Neuronal stem cell (in vitro differentiated cells): ENCODE measurements at regions not wholly inside any gene's neighbourhood (a gene's known extent, or its start where the extent isn't known, plus 50 kb on each side); places are given as distances from the start of the nearest gene placed in this dataset.
A peak's percentile ranks its signal among the peaks of the same experiment; 100 is the strongest.

Source experiments
- DNase-seq: peaks from one replicate; pipeline ENCODE4 v3.0.0-alpha.2; 2013; ENCODE audit warnings: low spot score
- H2AFZ ChIP-seq: one replicate; pipeline ENCODE4 v1.6.1; 2013; ENCODE audit warnings: mild to moderate bottlenecking, low read length, inconsistent platforms
- H2AK5ac ChIP-seq: 2 replicates; pipeline ENCODE4 v1.6.1; 2013; ENCODE audit warnings: low read depth, mild to moderate bottlenecking, inconsistent platforms, low read length, moderate library complexity, mixed read lengths
- H2BK120ac ChIP-seq: 2 replicates; pipeline ENCODE4 v1.6.1; 2013; ENCODE audit warnings: low read depth, mild to moderate bottlenecking, inconsistent platforms, low read length, moderate library complexity, mixed read lengths
- H2BK12ac ChIP-seq: one replicate; pipeline ENCODE4 v1.6.1; 2013; ENCODE audit warnings: low read length, inconsistent platforms
- H2BK15ac ChIP-seq: 2 replicates; pipeline ENCODE4 v1.6.1; 2013; ENCODE audit warnings: mild to moderate bottlenecking, low read length, inconsistent platforms, mixed read lengths
- H2BK5ac ChIP-seq: one replicate; pipeline ENCODE4 v1.6.1; 2013; ENCODE audit warnings: inconsistent platforms, mild to moderate bottlenecking, low read length, moderate library complexity
- H3K14ac ChIP-seq: one replicate; pipeline ENCODE4 v1.6.1; 2013; ENCODE audit warnings: low read length, inconsistent platforms
- H3K18ac ChIP-seq: 2 replicates; pipeline ENCODE4 v1.6.1; 2013; ENCODE audit warnings: low read length, inconsistent platforms
- H3K23ac ChIP-seq: 2 replicates; pipeline ENCODE4 v1.6.1; 2013; ENCODE audit warnings: low read depth, mild to moderate bottlenecking, mixed read lengths, low read length, inconsistent platforms; ENCODE audit not compliant: poor library complexity
- H3K27ac ChIP-seq: replicated peaks from 3 replicates; pipeline ENCODE4 v1.5.1; 2013; ENCODE audit warnings: low read length, inconsistent platforms
- H3K27me3 ChIP-seq, 3 experiments: 2 replicates each; pipeline ENCODE4 v1.6.1; 2013; ENCODE audit warnings: low read length in 3 of 3, mild to moderate bottlenecking in 2 of 3, inconsistent platforms in 1 of 3, low read depth in 1 of 3, mixed read lengths in 1 of 3, moderate library complexity in 1 of 3; ENCODE audit not compliant: control insufficient read depth in 3 of 3, insufficient read depth in 3 of 3
- H3K36me3 ChIP-seq, 2 donors: replicated peaks in 1 of 2; 2 replicates each; pipeline ENCODE4 v1.6.1; 2013; ENCODE audit warnings: low read length in 2 of 2; ENCODE audit not compliant: control insufficient read depth in 2 of 2, insufficient read depth in 2 of 2
- H3K4ac ChIP-seq: 2 replicates; pipeline ENCODE4 v1.6.1; 2013; ENCODE audit warnings: inconsistent platforms, mild to moderate bottlenecking, low read length, moderate library complexity
- H3K4me1 ChIP-seq, 2 donors: 1 replicate in 1 of 2; 2 replicates in 1 of 2; pipeline ENCODE4 v1.6.1; 2013; ENCODE audit warnings: low read length in 2 of 2, low read depth in 1 of 2; ENCODE audit not compliant: control insufficient read depth in 2 of 2, insufficient read depth in 1 of 2
- H3K4me2 ChIP-seq: one replicate; pipeline ENCODE4 v1.6.1; 2013; ENCODE audit warnings: mild to moderate bottlenecking, low read length, inconsistent platforms; ENCODE audit not compliant: insufficient read depth, poor library complexity, severe bottlenecking
- H3K4me3 ChIP-seq, 2 donors: 2 replicates each; pipeline ENCODE4 v1.5.1; 2013; ENCODE audit warnings: low read length in 2 of 2, mild to moderate bottlenecking in 2 of 2, inconsistent platforms in 1 of 2, moderate library complexity in 1 of 2
- H3K79me1 ChIP-seq: one replicate; pipeline ENCODE4 v1.6.1; 2013; ENCODE audit warnings: low read depth, mild to moderate bottlenecking, inconsistent platforms, low read length, moderate library complexity
- H3K9ac ChIP-seq: one replicate; pipeline ENCODE4 v1.6.1; 2013; ENCODE audit warnings: mild to moderate bottlenecking, low read depth, low read length, inconsistent platforms; ENCODE audit not compliant: poor library complexity
- H3K9me3 ChIP-seq, 2 donors: replicated peaks in 1 of 2; 2 replicates each; pipeline versions ENCODE3 to v1.6.1; 2013; ENCODE audit warnings: low read length in 2 of 2, mild to moderate bottlenecking in 2 of 2, inconsistent platforms in 1 of 2, low read depth in 1 of 2, mixed read lengths in 1 of 2, moderate library complexity in 1 of 2; ENCODE audit not compliant: control insufficient read depth in 2 of 2, insufficient read depth in 1 of 2
- H4K8ac ChIP-seq: one replicate; pipeline ENCODE4 v1.6.1; 2013; ENCODE audit warnings: low read depth, mild to moderate bottlenecking, inconsistent platforms, low read length, moderate library complexity
- H4K91ac ChIP-seq: one replicate; pipeline ENCODE4 v1.6.1; 2013; ENCODE audit warnings: low read length, low read depth, mild to moderate bottlenecking, inconsistent platforms; ENCODE audit not compliant: poor library complexity
- WGBS, 2 donors: extraction: QIAGEN DNeasy Blood & Tissue Kit; methylation state at CpG; one replicate each; pipeline ENCODE4 v1.1.7; 2013; ENCODE audit warnings: missing lambda C conversion rate in 2 of 2, mixed read lengths in 1 of 2; ENCODE audit not compliant: insufficient read length in 2 of 2, insufficient replicate concordance in 1 of 2; ENCODE audit errors: extremely low coverage in 2 of 2; 5-methylcytosine and 5-hydroxymethylcytosine counted together

GRCh38 chr1:166007176-166007575 lies 159.6 kb downstream of the FAM78B start:
- Histone ChIP-seq H2BK12ac (no peak overlapping the region), H2AFZ (no peak overlapping the region), H3K27ac (no peak overlapping the region), H3K9ac (no peak overlapping the region), H3K18ac (no peak overlapping the region), H2BK5ac (no peak overlapping the region), H2AK5ac (no peak overlapping the region), H4K91ac (no peak overlapping the region), H3K9me3 (no peaks in the 10 kb centered on the region), H3K27me3 (no peaks in the 10 kb centered on the region), H2BK15ac (no peak overlapping the region), H4K8ac (no peak overlapping the region), H3K14ac (no peak overlapping the region), H2BK120ac (no peak overlapping the region), H3K23ac (no peak overlapping the region), H3K4me1 (no peaks in the 10 kb centered on the region), H3K4me2 (no peak overlapping the region), H3K4me3 (no peak overlapping the region), H3K79me1 (no peaks in the 10 kb centered on the region), H3K4ac (no peak overlapping the region), H3K36me3 (no peaks in the 10 kb centered on the region)
- no peak for DNase-seq
- no CpG with 5 or more reads among the region's 1 CpG for WGBS, 2 donors

- Histone ChIP-seq H3K4ac (no peak overlapping the region), H2AK5ac (no peak overlapping the region), H2BK120ac (no peak overlapping the region), H4K8ac (no peak overlapping the region), H3K23ac (no peak overlapping the region), H3K4me3 (no peak overlapping the region), H3K27ac (no peak overlapping the region), H3K4me1 (no peaks in the 10 kb centered on the region), H2BK5ac (no peak overlapping the region), H2BK12ac (no peak overlapping the region), H2BK15ac (no peak overlapping the region), H3K4me2 (no peak overlapping the region), H3K79me1 (no peaks in the 10 kb centered on the region), H3K9ac (no peak overlapping the region), H3K27me3 (no peaks in the 10 kb centered on the region), H3K14ac (no peak overlapping the region), H3K18ac (no peak overlapping the region), H3K9me3 (no peaks in the 10 kb centered on the region), H2AFZ (no peak overlapping the region), H3K36me3 (no peaks in the 10 kb centered on the region), H4K91ac (no peak overlapping the region)
- DNase-seq, result no peak
- no CpG with 5 or more reads among the region's 4 CpGs for WGBS, 2 donors
Measured at GRCh38 chr1:166013232-166013631, 153.6 kb downstream of the FAM78B start.

GRCh38 chr1:166017395-166017794 lies 149.4 kb downstream of the FAM78B start:
- Histone ChIP-seq H2BK12ac (no peak overlapping the region), H3K27ac (no peak overlapping the region), H2BK15ac (no peak overlapping the region), H2BK120ac (no peak overlapping the region), H3K4me2 (no peak overlapping the region), H3K14ac (no peak overlapping the region), H3K4me1 (no peaks in the 10 kb centered on the region), H3K4me3 (no peak overlapping the region), H3K4ac (no peak overlapping the region), H3K23ac (no peak overlapping the region), H2BK5ac (no peak overlapping the region), H3K79me1 (no peaks in the 10 kb centered on the region), H2AK5ac (no peak overlapping the region), H3K36me3 (no peaks in the 10 kb centered on the region), H4K91ac (no peak overlapping the region), H2AFZ (no peak overlapping the region), H3K9me3 (no peaks in the 10 kb centered on the region), H3K27me3 (no peaks in the 10 kb centered on the region), H4K8ac (peak overlapping the region; percentile 73), H3K9ac (no peak overlapping the region), H3K18ac (no peak overlapping the region)
- DNase-seq, result peak; percentile 6
- WGBS, 2 donors, result no CpG with 5 or more reads among the region's 3 CpGs
